Testis (tissue), 2 donors: ENCODE measurements at regions not wholly inside any gene's neighbourhood (a gene's known extent, or its start where the extent isn't known, plus 50 kb on each side); places are given as distances from the start of the nearest gene placed in this dataset.
"Not testable (repeated sequence)": the region's sequence is repeated elsewhere in the genome, so short reads cannot be mapped to it uniquely, and the experiment has no call there.

Source experiments
- POLR2A ChIP-seq: fragments of 450-650 bp; IDR thresholded peaks from one replicate; pipeline ENCODE4 v1.6.1; 2017; ENCODE audit warnings: antibody characterized with exemption, mild to moderate bottlenecking, moderate library complexity
- TF ChIP-seq, protein P1 (sequence below), 3 experiments: fragments of 450-650 bp in 2 of 3; fragments of 200-600 bp in 1 of 3; sonication (generic) in 1 of 3; IDR thresholded peaks; one replicate each; pipeline ENCODE4 v1.5.1; 2016 to 2019; ENCODE audit warnings: antibody characterized with exemption in 3 of 3, mild to moderate bottlenecking in 2 of 3, moderate library complexity in 1 of 3

DNA sequence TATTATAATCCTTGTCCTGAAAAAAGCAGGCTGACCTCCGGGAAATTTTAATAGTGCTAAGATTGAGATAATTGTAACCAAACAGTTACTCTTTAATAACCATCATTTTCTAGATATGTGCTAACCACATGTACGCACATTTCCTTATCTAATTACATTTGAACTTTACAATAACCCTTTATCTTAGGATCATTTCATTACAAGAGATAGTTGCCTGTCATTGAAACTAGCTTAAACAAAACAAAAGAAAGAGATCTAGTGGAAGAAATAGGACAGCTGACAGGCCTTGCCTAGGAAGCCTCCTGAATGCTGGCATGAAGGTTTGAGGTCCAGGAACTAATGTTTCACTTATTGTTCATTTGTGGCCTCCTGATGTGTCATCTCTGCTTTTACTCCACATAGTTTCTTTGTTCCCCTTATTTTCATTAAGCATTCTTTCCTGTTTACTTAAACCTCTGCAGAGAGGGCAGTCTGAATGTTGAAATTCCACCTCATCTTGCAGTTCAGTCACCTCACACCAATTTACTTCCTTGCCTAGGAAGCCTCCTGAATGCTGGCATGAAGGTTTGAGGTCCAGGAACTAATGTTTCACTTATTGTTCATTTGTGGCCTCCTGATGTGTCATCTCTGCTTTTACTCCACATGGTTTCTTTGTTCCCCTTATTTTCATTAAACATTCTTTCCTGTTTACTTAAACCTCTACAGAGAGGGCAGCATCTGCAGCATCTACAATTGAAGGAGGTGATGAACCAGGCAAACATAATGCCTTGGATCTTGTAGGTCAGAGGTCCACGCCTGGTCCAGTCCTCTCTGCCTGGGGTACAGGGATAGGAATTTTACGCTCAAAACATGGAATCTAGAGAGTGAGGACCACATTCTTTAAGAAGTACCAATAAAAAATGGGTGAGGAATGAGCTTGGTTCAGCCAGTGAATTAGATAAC lies 247.5 kb downstream of the SPATA31A6 start:
- TF ChIP-seq, protein P1, sequence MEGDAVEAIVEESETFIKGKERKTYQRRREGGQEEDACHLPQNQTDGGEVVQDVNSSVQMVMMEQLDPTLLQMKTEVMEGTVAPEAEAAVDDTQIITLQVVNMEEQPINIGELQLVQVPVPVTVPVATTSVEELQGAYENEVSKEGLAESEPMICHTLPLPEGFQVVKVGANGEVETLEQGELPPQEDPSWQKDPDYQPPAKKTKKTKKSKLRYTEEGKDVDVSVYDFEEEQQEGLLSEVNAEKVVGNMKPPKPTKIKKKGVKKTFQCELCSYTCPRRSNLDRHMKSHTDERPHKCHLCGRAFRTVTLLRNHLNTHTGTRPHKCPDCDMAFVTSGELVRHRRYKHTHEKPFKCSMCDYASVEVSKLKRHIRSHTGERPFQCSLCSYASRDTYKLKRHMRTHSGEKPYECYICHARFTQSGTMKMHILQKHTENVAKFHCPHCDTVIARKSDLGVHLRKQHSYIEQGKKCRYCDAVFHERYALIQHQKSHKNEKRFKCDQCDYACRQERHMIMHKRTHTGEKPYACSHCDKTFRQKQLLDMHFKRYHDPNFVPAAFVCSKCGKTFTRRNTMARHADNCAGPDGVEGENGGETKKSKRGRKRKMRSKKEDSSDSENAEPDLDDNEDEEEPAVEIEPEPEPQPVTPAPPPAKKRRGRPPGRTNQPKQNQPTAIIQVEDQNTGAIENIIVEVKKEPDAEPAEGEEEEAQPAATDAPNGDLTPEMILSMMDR (IDR thresholded peaks at IDR 0.05) = not testable (repeated sequence)
- TF ChIP-seq POLR2A = not testable (repeated sequence)
